GM23338 (cell line): ENCODE measurements at regions not wholly inside any gene's neighbourhood (a gene's known extent, or its start where the extent isn't known, plus 50 kb on each side); places are given as distances from the start of the nearest gene placed in this dataset.

Source experiments
- CREB1 ChIP-seq: fragments of 250-450 bp; sonication (Bioruptor Pico); IDR thresholded peaks from 2 replicates; pipeline ENCODE4 v1.5.0; 2020; ENCODE audit warnings: low read depth, mild to moderate bottlenecking, moderate library complexity
- EZH2 ChIP-seq: fragments of 200-600 bp; sonication (generic); IDR thresholded peaks from one replicate; pipeline ENCODE4 v1.8.0; 2017; ENCODE audit warnings: antibody characterized with exemption, mild to moderate bottlenecking, low read depth; ENCODE audit not compliant: unreplicated experiment
- EZH2phosphoT487 ChIP-seq: fragments of 200-600 bp; sonication (generic); IDR thresholded peaks from one replicate; pipeline ENCODE4 v1.8.1; 2018; ENCODE audit warnings: antibody characterized with exemption; ENCODE audit not compliant: unreplicated experiment
- JUNB ChIP-seq: IDR thresholded peaks from one replicate; pipeline ENCODE4 v1.6.1; 2016; ENCODE audit warnings: antibody characterized with exemption; ENCODE audit not compliant: unreplicated experiment
- POLR2AphosphoS5 ChIP-seq: IDR thresholded peaks from 2 replicates; pipeline ENCODE4 v1.6.1; 2016; ENCODE audit warnings: antibody characterized with exemption, low read depth
- STAT1 ChIP-seq: IDR thresholded peaks from one replicate; pipeline ENCODE4 v1.6.1; 2016; ENCODE audit warnings: antibody characterized with exemption; ENCODE audit not compliant: unreplicated experiment
- TF ChIP-seq, protein P1 (sequence below), 2 experiments: fragments of 200-600 bp in 1 of 2; sonication (generic) in 1 of 2; conservative IDR thresholded peaks; 2 replicates each; pipeline versions ENCODE4 v1.5.1 to v1.6.1; 2016 to 2017; ENCODE audit warnings: antibody characterized with exemption in 2 of 2, low read depth in 2 of 2, mild to moderate bottlenecking in 2 of 2, moderate library complexity in 1 of 2
- TF ChIP-seq, protein P2 (sequence below): IDR thresholded peaks from one replicate; pipeline ENCODE4 v1.6.1; 2018; ENCODE audit warnings: antibody characterized with exemption; ENCODE audit not compliant: unreplicated experiment

DNA sequence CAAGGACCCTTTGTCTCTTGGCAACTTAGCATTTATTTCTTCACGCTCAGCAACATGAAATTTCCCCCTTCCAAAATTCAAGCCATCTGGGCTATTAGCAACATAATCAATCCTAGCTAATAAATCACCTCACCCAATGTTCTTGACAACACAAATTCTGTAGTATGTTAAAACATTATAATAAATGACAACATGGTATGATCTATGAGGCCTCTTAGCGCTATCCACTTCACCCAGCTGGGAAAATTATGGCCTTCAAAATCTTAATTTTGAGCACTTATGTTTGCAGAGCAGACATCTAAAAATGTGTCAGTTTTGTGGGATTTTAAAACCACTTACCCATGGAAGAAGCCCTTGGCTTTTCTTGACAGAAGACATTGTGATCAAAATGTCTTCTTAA, 181.9 kb downstream of the HDGFL1 start:
- TF ChIP-seq EZH2 (no peak), STAT1 (no peak), EZH2phosphoT487 (no peak), JUNB (no peak), POLR2AphosphoS5 (no peak), CREB1 (CRISPR knock-in tag) (no peak)
- TF ChIP-seq, protein P1, sequence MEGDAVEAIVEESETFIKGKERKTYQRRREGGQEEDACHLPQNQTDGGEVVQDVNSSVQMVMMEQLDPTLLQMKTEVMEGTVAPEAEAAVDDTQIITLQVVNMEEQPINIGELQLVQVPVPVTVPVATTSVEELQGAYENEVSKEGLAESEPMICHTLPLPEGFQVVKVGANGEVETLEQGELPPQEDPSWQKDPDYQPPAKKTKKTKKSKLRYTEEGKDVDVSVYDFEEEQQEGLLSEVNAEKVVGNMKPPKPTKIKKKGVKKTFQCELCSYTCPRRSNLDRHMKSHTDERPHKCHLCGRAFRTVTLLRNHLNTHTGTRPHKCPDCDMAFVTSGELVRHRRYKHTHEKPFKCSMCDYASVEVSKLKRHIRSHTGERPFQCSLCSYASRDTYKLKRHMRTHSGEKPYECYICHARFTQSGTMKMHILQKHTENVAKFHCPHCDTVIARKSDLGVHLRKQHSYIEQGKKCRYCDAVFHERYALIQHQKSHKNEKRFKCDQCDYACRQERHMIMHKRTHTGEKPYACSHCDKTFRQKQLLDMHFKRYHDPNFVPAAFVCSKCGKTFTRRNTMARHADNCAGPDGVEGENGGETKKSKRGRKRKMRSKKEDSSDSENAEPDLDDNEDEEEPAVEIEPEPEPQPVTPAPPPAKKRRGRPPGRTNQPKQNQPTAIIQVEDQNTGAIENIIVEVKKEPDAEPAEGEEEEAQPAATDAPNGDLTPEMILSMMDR (conservative IDR thresholded peaks at IDR 0.05; ENCODE audit: low read depth in 2 of 2), result no peak
- TF ChIP-seq, protein P2, sequence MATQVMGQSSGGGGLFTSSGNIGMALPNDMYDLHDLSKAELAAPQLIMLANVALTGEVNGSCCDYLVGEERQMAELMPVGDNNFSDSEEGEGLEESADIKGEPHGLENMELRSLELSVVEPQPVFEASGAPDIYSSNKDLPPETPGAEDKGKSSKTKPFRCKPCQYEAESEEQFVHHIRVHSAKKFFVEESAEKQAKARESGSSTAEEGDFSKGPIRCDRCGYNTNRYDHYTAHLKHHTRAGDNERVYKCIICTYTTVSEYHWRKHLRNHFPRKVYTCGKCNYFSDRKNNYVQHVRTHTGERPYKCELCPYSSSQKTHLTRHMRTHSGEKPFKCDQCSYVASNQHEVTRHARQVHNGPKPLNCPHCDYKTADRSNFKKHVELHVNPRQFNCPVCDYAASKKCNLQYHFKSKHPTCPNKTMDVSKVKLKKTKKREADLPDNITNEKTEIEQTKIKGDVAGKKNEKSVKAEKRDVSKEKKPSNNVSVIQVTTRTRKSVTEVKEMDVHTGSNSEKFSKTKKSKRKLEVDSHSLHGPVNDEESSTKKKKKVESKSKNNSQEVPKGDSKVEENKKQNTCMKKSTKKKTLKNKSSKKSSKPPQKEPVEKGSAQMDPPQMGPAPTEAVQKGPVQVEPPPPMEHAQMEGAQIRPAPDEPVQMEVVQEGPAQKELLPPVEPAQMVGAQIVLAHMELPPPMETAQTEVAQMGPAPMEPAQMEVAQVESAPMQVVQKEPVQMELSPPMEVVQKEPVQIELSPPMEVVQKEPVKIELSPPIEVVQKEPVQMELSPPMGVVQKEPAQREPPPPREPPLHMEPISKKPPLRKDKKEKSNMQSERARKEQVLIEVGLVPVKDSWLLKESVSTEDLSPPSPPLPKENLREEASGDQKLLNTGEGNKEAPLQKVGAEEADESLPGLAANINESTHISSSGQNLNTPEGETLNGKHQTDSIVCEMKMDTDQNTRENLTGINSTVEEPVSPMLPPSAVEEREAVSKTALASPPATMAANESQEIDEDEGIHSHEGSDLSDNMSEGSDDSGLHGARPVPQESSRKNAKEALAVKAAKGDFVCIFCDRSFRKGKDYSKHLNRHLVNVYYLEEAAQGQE, result no peak
